ENCODE measurements at regions not wholly inside any gene's neighbourhood (a gene's known extent, or its start where the extent isn't known, plus 50 kb on each side); places are given as distances from the start of the nearest gene placed in this dataset.

DNA sequence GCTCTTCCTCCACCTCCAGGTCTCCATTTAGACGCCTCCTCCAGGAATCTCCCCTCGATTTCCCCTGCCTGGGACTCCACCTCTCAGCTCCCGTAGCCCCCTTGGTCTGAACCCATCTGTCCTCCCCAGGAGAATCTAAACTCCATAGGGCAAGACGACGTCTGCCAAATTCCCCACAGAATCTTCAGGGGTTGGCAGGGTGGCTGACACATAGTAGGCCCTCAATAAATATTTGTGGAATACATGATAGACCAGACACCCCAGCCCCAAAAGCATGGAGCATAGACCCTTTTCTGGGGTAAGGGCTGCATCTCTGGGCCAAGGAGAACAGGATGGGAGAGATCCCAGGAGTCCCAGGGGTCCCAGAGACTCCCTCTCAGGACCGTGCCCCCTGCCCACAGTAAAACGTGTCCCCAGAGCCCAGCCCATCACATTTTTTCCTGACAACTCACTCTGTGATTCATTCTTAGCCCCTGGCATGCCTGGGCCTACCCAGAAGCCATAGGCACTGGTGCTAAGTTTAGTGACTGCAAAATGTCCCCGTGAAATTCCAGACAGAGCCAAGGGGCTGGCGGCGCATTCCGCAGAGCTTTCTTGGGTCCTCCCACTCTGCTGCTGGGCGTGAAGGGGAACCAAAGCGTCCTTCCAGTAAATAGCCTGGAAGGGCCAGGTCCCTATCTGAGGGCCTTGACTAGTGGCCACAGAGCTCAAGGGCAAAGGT lies 78.0 kb upstream of the SLC6A6 start:
- Mint-ChIP-seq H3K4me1 (ENCODE audit: low read depth, unreplicated experiment) (peaks cover 18% of the 10 kb centered on the region), H3K9me3 (ENCODE audit: unreplicated experiment) (peaks cover 1% of the 10 kb centered on the region), H3K36me3 (ENCODE audit: unreplicated experiment) (no peaks in the 10 kb centered on the region), H3K27ac (ENCODE audit: unreplicated experiment) (peak overlapping the region; percentile 33), H3K4me3 (ENCODE audit: unreplicated experiment) (peak overlapping the region; percentile 57), H3K27me3 (ENCODE audit: unreplicated experiment) (peaks cover 2% of the 10 kb centered on the region)
- TF ChIP-seq, protein P1, sequence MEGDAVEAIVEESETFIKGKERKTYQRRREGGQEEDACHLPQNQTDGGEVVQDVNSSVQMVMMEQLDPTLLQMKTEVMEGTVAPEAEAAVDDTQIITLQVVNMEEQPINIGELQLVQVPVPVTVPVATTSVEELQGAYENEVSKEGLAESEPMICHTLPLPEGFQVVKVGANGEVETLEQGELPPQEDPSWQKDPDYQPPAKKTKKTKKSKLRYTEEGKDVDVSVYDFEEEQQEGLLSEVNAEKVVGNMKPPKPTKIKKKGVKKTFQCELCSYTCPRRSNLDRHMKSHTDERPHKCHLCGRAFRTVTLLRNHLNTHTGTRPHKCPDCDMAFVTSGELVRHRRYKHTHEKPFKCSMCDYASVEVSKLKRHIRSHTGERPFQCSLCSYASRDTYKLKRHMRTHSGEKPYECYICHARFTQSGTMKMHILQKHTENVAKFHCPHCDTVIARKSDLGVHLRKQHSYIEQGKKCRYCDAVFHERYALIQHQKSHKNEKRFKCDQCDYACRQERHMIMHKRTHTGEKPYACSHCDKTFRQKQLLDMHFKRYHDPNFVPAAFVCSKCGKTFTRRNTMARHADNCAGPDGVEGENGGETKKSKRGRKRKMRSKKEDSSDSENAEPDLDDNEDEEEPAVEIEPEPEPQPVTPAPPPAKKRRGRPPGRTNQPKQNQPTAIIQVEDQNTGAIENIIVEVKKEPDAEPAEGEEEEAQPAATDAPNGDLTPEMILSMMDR (IDR thresholded peaks at IDR 0.05; ENCODE audit: partially characterized antibody, unreplicated experiment) = no peak
- no peak for DNase-seq

DNA sequence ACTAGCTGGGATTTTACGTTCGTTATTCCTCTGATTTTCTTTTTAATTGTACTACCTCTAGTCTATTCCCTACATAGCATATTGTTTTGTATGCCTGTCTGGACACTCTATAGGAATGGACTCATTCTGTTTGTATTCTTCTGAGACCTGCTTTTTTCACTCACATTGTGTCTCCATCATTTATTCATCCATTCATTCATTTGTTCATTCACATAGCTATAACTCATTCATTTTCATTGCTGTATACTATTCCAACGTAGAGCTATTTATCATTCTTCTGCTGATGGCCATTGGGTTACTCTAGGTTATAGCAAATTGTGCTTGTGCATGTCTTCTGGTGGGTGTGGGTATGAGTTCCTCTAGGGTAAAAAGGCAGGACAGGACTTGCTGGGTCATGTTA lies 74.0 kb upstream of the SLC6A6 start:
- no peak overlapping the region for H3K4me3 Mint-ChIP-seq (ENCODE audit: unreplicated experiment)
- peaks cover 2% of the 10 kb centered on the region for H3K27me3 Mint-ChIP-seq (ENCODE audit: unreplicated experiment)
- H3K9me3 Mint-ChIP-seq (ENCODE audit: unreplicated experiment) = peaks cover 1% of the 10 kb centered on the region
- H3K4me1 Mint-ChIP-seq (ENCODE audit: low read depth, unreplicated experiment) = peaks cover 13% of the 10 kb centered on the region
- DNase-seq = no peak
- TF ChIP-seq, protein P1 (IDR thresholded peaks at IDR 0.05; ENCODE audit: partially characterized antibody, unreplicated experiment) = no peak
- no peaks in the 10 kb centered on the region for H3K36me3 Mint-ChIP-seq (ENCODE audit: unreplicated experiment)
- no peak overlapping the region for H3K27ac Mint-ChIP-seq (ENCODE audit: unreplicated experiment)

DNA sequence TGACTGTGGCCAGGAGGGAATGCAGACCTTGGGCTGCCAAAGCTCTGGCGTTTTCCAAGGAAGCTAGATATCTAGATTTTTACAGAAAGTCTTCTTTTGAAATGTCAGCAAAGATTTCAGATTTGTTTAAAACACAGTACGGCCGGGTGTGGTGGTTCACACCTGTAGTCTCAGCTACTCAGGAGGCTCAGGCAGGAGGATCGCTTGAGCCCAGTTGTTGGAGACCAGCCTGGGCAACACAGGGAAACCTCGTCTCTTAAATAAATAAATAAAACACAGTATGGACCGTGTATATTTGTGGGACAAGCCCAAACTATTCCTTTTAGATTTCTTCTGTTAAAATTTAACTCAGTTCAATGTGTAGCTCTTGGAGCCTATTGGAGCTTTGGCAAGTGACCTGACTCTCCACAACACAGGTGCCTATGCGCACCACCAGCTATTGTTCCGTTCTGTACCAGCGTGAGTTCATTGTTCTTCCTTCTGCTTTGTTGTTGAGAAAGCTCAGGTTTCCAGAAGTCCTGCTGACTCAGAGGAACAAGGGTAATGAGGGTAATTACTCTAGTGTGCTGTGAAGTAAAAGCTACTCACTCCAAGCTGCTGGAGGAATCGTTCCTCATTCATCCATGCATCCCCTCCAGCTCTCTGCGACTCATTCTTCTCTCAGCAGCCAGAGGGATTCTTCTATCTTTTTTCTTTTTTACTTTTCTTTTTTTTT lies 73.1 kb upstream of the SLC6A6 start:
- Mint-ChIP-seq H3K4me1 (ENCODE audit: low read depth, unreplicated experiment) (peaks cover 12% of the 10 kb centered on the region), H3K27me3 (ENCODE audit: unreplicated experiment) (peaks cover 2% of the 10 kb centered on the region), H3K4me3 (ENCODE audit: unreplicated experiment) (no peak overlapping the region), H3K9me3 (ENCODE audit: unreplicated experiment) (no peaks in the 10 kb centered on the region), H3K36me3 (ENCODE audit: unreplicated experiment) (no peaks in the 10 kb centered on the region), H3K27ac (ENCODE audit: unreplicated experiment) (no peak overlapping the region)
- TF ChIP-seq, protein P1 (IDR thresholded peaks at IDR 0.05; ENCODE audit: partially characterized antibody, unreplicated experiment) = no peak
- no peak for DNase-seq

DNA sequence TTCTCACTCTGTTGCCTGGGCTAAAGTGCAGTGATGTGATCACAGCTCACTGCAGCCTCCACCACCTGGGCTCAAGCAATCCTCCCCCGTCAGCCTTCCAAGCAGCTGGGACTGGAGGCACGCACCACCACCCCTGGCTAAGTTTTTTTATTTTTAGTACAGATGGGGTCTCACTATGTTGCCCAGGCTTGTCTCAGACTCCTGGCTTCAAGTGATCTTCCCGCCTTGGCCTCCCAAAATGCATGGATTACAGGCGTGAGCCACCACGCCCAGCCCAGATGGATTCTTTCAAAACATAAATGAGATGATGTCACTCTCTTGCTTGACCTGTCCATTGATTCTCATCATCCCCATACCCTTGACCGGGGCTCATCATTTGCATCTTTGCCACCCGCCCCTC lies 72.6 kb upstream of the SLC6A6 start:
- Mint-ChIP-seq H3K27me3 (ENCODE audit: unreplicated experiment) (peaks cover 2% of the 10 kb centered on the region), H3K36me3 (ENCODE audit: unreplicated experiment) (no peaks in the 10 kb centered on the region), H3K27ac (ENCODE audit: unreplicated experiment) (no peak overlapping the region), H3K9me3 (ENCODE audit: unreplicated experiment) (no peaks in the 10 kb centered on the region), H3K4me3 (ENCODE audit: unreplicated experiment) (no peak overlapping the region), H3K4me1 (ENCODE audit: low read depth, unreplicated experiment) (peaks cover 17% of the 10 kb centered on the region)
- TF ChIP-seq, protein P1 (IDR thresholded peaks at IDR 0.05; ENCODE audit: partially characterized antibody, unreplicated experiment) = no peak
- no peak for DNase-seq

DNA sequence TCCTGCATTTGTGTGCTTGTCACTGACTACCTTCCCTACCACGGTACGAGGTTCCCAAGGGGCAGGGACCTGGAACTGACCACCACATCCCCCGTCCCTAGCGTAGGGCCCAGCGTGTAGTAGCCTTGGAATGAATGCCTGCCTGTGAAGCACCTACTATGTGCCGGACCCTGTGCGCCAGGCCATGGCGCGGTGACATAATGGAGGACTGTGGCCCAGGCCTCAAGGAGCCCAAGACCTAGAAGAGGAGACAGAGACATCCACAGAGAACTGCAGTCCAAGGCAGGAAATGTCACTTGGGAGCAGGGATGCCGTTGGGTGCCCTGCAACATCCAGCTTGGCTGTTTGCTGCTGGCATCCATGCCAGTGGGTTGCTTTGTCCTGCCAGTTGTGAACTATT lies 71.9 kb upstream of the SLC6A6 start:
- peaks cover 19% of the 10 kb centered on the region for H3K4me1 Mint-ChIP-seq (ENCODE audit: low read depth, unreplicated experiment)
- no peaks in the 10 kb centered on the region for H3K36me3 Mint-ChIP-seq (ENCODE audit: unreplicated experiment)
- no peak overlapping the region for H3K27ac Mint-ChIP-seq (ENCODE audit: unreplicated experiment)
- no peaks in the 10 kb centered on the region for H3K9me3 Mint-ChIP-seq (ENCODE audit: unreplicated experiment)
- no peak overlapping the region for H3K4me3 Mint-ChIP-seq (ENCODE audit: unreplicated experiment)
- H3K27me3 Mint-ChIP-seq (ENCODE audit: unreplicated experiment) = peaks cover 2% of the 10 kb centered on the region
- TF ChIP-seq, protein P1 (IDR thresholded peaks at IDR 0.05; ENCODE audit: partially characterized antibody, unreplicated experiment) = no peak
- no peak for DNase-seq

All from glutamatergic neuron (in vitro differentiated cells).